Left lung (tissue), 4 donors: ENCODE measurements at regions not wholly inside any gene's neighbourhood (a gene's known extent, or its start where the extent isn't known, plus 50 kb on each side); places are given as distances from the start of the nearest gene placed in this dataset.

ENCODE experiments used
- ATAC-seq: fragments of 200-7000 bp; cut with Tn5 transposase; one replicate; pipeline ENCODE4 v1.9.1; 2020; ENCODE audit warnings: moderate library complexity
- DNase-seq, 4 donors: peaks; one replicate each; pipeline ENCODE4 v3.0.0-alpha.2; 2013 to 2020
- H3K27ac ChIP-seq, 2 donors: fragments of 200-600 bp; sonication (generic) in 1 of 2; one replicate each; pipeline versions ENCODE4 v1.5.0 to v1.8.0; 2020 to 2021
- H3K27me3 ChIP-seq, 2 donors: fragments of 200-600 bp; sonication (generic) in 1 of 2; one replicate each; pipeline versions ENCODE4 v1.5.0 to v1.8.0; 2020 to 2021
- H3K36me3 ChIP-seq, 2 donors: fragments of 200-600 bp; sonication (generic) in 1 of 2; one replicate each; pipeline versions ENCODE4 v1.5.0 to v1.8.0; 2020 to 2021
- H3K4me1 ChIP-seq, 2 donors: fragments of 200-600 bp; one replicate each; pipeline ENCODE4 v1.8.0; 2021
- H3K4me3 ChIP-seq, 2 donors: fragments of 200-600 bp; sonication (generic) in 1 of 2; one replicate each; pipeline versions ENCODE4 v1.5.0 to v1.8.0; 2020 to 2021; ENCODE audit warnings: mild to moderate bottlenecking in 1 of 2
- H3K9me3 ChIP-seq, 2 donors: fragments of 200-600 bp; sonication (generic) in 1 of 2; one replicate each; pipeline versions ENCODE4 v1.5.0 to v1.8.0; 2020 to 2021
- intact Hi-C, 2 donors: fragments of 100-400 bp; cut with DNase I; formaldehyde crosslinking; loops; one replicate each; pipeline versions ENCODE4 v1.11.2 to v1.14.2; 2022
- TF ChIP-seq, protein P1 (sequence below), 2 donors: fragments of 200-600 bp; sonication (generic) in 1 of 2; IDR thresholded peaks; one replicate each; pipeline versions ENCODE4 v1.5.0 to v1.8.0; 2021; ENCODE audit warnings: antibody characterized with exemption in 2 of 2
- donor health status: DM: no; HTN: yes; CAD: no.
- donor health status: DM: no; HTN: no; CAD: no.

DNA sequence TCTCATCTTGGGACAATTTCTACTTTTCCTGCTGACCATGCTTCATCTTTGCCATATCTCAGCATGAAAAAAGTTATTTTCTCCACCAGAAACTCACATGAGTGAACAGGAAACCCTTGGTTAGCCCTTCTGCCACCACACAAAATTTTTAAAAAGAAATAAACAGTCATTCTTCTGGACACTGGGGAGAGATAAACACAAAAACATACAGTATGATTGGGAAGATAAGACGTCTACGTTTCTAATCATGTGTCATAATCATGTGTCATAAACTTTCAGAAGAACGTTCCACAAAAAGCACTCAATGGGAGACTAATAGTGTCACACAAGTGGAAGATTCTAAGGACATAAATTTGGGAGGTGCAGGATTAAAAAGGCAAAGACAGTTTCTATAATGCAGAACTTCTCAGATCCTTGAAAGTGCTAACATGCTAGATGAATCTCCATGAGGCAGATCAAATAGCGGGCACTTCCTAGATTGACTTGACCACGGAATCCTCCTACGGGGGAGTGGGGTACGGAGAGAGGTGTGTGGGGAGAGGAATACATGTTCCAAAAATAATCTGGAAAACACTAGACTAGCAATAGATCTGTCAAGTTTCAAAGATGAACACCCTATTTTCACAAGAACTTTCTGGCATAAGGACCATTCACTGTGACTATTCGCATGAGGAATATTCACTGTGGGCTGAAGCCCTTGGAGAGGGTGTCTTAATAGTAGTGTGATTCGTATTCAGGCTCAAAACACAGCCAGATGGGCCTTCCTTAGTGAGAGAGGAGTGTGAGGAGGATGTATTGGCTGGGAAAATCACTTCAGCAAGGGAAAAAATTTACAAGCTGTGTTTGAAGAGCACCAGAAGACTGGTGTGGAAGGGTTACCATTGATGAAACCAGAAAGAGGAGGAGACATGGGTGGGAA lies 206.7 kb downstream of the SETD4 start:
- no peak overlapping the region for H3K27ac ChIP-seq
- no peak for DNase-seq
- peaks cover 0 to 15% of the 10 kb centered on the region in 2 donors for H3K27me3 ChIP-seq
- no peak overlapping the region for H3K4me3 ChIP-seq
- ATAC-seq: no peak
- TF ChIP-seq, protein P1, sequence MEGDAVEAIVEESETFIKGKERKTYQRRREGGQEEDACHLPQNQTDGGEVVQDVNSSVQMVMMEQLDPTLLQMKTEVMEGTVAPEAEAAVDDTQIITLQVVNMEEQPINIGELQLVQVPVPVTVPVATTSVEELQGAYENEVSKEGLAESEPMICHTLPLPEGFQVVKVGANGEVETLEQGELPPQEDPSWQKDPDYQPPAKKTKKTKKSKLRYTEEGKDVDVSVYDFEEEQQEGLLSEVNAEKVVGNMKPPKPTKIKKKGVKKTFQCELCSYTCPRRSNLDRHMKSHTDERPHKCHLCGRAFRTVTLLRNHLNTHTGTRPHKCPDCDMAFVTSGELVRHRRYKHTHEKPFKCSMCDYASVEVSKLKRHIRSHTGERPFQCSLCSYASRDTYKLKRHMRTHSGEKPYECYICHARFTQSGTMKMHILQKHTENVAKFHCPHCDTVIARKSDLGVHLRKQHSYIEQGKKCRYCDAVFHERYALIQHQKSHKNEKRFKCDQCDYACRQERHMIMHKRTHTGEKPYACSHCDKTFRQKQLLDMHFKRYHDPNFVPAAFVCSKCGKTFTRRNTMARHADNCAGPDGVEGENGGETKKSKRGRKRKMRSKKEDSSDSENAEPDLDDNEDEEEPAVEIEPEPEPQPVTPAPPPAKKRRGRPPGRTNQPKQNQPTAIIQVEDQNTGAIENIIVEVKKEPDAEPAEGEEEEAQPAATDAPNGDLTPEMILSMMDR (IDR thresholded peaks at IDR 0.05): no peak
- intact Hi-C loops: no loop called here
- no peaks in the 10 kb centered on the region for H3K9me3 ChIP-seq
- H3K4me1 ChIP-seq: no peaks in the 10 kb centered on the region
- H3K36me3 ChIP-seq: no peaks in the 10 kb centered on the region

DNA sequence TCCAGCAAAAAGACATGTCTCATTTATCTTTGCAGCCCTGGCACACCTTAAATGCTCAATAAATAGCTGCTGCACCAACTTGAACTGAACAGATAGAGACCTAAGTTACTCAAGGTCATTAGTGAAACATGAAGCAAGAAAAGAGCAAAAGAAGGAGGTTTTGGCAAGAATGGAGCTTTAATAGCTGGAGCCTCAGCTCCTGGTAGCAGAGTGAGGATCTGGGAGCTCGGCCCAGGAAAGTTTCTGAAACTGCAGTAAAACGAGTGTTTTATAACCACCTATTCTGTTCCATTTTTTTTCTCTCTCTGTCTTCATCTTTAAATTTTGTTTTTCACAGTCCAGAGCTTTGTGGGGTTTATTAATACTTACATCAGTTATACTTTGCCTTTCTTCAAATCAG lies 207.5 kb downstream of the SETD4 start:
- TF ChIP-seq, protein P1 (IDR thresholded peaks at IDR 0.05): no peak
- ATAC-seq: no peak
- Histone ChIP-seq H3K27me3 (peaks cover 0 to 15% of the 10 kb centered on the region in 2 donors), H3K9me3 (no peaks in the 10 kb centered on the region), H3K36me3 (no peaks in the 10 kb centered on the region), H3K4me3 (no peak overlapping the region), H3K4me1 (no peaks in the 10 kb centered on the region), H3K27ac (no peak overlapping the region)
- DNase-seq: no peak
- intact Hi-C loops: no loop called here

DNA sequence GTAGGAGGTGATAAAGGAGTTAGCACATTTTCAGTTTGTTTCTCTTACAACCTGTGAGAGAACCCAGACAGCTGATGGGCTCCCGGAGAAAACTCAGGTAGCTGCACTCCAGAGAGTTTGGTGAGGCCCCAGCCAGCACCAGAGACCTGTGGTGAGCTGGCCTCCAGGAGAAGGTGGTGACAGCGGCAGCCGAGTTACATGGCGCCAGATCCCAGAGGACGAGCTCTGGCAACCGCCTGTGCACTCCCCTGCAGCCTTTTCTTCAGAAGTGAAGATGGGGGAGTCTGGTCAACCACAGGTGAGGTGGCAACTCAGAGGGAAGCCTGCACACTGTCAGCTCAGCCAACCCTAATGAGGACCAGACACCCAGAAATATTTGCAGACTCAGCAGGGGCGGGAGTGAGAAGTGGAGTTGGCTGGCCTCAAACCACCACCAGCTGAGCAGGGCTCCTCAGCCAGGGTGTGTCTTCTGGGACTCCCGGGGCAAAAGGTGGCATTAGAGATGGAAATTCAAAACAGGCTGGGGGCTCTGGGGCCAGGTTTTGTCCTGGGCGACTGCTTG lies 209.7 kb downstream of the SETD4 start:
- TF ChIP-seq, protein P1 (IDR thresholded peaks at IDR 0.05): no peak
- Histone ChIP-seq H3K4me1 (no peaks in the 10 kb centered on the region), H3K9me3 (no peaks in the 10 kb centered on the region), H3K36me3 (no peaks in the 10 kb centered on the region), H3K4me3 (no peak overlapping the region), H3K27me3 (peaks cover 0 to 15% of the 10 kb centered on the region in 2 donors), H3K27ac (peak overlapping the region in 1 of 2 donors; percentile 33)
- ATAC-seq: no peak
- intact Hi-C loops: no loop called here
- DNase-seq: no peak

DNA sequence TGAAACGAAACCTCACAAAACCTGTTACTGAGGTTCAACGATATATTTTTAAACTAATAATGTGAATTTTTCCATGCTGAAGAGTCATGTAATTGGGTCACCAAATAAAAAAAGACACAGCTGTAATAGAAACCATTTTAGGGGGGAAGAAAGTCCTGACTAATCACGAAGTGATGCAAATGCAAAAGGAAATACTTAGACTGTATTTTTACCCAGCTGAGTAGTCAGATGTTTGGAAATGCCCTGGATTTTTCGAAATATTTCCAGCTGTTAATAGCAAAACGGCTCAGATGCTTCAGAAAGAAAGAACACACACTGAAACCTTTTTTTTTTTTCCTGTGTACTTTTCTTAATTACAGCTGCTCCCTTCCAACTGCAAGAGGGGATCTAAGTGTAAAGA lies 210.3 kb downstream of the SETD4 start:
- DNase-seq: peak in 1 of 4 donors; percentile 19
- Histone ChIP-seq H3K9me3 (no peaks in the 10 kb centered on the region), H3K27me3 (peaks cover 0 to 15% of the 10 kb centered on the region in 2 donors), H3K4me3 (no peak overlapping the region), H3K36me3 (no peaks in the 10 kb centered on the region), H3K27ac (peak overlapping the region in 1 of 2 donors; percentile 33), H3K4me1 (no peaks in the 10 kb centered on the region)
- intact Hi-C loops: no loop called here
- ATAC-seq: peak; percentile 55
- TF ChIP-seq, protein P1 (IDR thresholded peaks at IDR 0.05): no peak

DNA sequence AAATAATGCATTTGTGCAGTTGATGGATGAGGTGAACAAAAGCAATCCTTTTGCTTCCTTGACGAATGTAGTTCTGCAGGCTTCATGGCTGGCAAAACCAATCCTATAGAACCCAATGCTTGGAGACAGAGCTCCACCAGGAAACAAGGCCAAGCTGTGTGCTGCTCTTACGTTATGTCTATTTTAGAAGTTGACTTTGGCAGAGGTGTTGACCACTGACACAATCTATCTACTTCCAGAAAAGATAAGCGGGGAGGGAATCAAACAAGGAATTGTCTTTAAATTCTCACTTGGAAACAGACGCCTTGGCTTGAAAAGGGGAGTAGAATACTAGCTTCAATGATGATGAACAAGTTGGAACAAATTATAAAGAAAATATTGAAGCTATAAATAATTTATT lies 211.2 kb downstream of the SETD4 start:
- Histone ChIP-seq H3K9me3 (no peaks in the 10 kb centered on the region), H3K27ac (no peak overlapping the region), H3K4me3 (no peak overlapping the region), H3K4me1 (no peaks in the 10 kb centered on the region), H3K36me3 (no peaks in the 10 kb centered on the region), H3K27me3 (peaks cover 0 to 11% of the 10 kb centered on the region in 2 donors)
- no peak for DNase-seq
- TF ChIP-seq, protein P1 (IDR thresholded peaks at IDR 0.05): no peak
- no peak for ATAC-seq
- intact Hi-C loops: no loop called here
